ENCODE measurements at regions not wholly inside any gene's neighbourhood (a gene's known extent, or its start where the extent isn't known, plus 50 kb on each side); places are given as distances from the start of the nearest gene placed in this dataset.

DNA sequence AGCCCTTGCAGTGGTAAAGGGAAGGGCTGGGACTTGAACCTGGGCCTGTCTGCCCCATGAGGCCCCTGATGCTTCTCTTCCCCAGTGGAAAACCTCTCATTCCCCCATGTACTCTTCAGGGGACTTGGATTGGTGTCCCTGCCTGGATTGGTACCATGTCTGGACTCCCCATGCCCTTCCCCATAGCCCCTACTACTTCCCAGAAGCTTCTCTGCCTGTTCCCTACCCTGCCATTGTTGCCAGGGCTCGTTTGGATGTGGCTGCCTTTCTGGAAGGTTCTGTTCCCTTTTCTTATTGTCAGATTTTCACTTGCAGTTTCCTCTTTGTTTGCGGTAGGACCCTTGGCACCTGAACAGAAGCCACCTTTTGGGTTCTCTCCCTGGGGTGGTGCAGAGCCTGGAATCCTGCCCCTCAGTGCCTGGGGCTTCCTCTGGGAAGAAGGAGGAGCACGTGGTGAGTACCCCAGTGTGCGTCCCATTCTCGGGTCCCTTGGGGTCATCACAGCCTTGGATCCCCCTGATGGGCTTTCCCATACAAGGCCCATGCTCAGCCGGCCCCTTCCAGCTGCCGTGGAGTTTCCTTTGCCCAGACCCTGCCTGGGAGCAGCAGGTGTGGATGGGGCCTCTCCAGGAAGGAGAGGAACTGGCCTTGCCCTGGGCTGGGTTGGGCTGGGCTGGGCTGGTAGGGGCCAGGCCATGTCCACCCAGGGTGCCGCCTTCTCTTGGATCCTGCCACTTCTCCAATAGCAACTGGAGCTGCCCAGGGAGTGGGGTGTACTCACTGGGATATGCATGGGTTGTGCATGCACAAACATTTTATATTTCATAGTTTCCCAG, 281.1 kb downstream of the PTPRU start:
- no peak for DNase-seq (ENCODE audit: low read depth in 2 of 3, low spot score in 1 of 3)

- DNase-seq (ENCODE audit: low read depth in 2 of 3, low spot score in 1 of 3) = no peak
Measured at GRCh38 chr1:29516063-29516820, 279.9 kb downstream of the PTPRU start.

DNA sequence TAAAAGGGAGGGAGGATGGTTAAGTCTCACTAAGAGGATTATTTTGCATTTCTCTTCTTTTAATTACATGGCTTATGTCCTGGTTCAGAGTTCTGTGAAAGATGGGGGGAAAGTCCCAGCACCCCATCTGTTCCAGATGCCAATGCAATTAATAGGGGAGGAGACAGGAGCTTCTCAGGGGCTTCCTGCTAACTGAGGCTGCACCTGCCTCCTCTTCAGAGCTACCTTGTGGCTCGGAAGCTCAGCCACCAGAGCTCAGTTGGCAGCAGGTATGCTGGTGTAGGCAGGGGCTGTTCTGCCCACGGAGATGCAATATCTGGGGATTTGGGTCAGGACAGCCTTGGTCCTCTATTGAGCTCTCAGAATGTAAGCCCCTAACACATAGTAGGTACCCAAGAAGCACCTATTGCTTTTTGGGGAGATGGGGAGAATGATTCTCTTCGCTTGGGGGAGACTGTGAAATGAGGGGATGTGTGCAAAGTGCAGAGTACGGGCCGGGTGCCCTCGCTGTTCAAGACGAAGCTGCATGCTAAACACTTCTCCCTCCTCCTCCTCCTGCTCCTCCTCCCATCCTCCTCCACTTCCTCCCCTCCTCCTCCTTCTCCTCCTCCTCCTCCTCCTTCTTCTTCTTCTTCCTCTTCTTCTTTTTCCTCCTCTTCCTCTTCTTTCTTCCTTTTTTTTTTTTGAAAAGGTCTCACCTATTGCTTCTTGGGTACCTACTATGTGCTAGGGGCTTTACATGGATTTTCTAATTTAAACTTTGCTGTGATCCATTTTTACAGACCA, 279.0 kb downstream of the PTPRU start:
- no peak for DNase-seq (ENCODE audit: low read depth in 2 of 3, low spot score in 1 of 3)

- no peak for DNase-seq (ENCODE audit: low read depth in 2 of 3, low spot score in 1 of 3)
Measured at GRCh38 chr1:29514361-29515169, 278.2 kb downstream of the PTPRU start.

DNA sequence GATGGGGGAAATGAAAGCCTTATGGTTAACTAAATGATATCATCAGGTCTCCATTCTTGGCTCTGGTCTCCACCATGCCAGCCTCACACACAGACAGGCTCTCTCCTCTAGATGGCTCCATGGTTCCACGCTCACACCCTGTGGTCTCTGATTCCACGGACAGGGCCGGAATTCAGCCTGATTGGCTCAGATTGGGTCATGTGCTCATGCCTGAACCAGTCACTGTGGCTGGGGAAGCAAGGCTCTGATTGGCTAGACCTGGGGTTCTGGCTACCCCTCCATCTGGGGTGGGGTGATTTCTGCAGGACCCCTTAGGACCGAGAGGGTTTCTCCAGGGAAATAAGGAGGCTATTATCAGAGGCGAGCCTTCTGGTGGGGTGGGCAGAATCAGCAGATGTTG, 277.0 kb downstream of the PTPRU start:
- DNase-seq (ENCODE audit: low read depth in 2 of 3, low spot score in 1 of 3) = no peak

DNA sequence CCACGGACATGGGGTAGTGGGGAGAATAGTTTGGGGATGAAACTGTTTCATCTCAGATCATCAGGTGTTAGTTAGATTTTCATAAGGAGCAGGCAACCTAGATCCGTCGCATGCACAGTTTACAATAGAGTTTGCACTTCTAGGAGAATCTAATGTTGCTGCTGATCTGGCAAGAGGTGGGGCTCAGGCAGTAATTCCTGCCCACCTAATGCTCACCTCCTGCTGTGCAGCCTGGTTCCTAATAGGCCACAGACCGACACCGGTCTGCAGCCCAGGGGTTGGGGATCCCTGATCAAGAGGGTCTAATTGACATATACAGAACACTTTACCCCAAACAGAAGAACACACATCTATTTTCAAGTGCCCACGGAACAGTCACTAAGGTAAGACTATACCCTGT, 275.1 kb downstream of the PTPRU start:
- DNase-seq (ENCODE audit: low read depth in 2 of 3, low spot score in 1 of 3) = no peak

DNA sequence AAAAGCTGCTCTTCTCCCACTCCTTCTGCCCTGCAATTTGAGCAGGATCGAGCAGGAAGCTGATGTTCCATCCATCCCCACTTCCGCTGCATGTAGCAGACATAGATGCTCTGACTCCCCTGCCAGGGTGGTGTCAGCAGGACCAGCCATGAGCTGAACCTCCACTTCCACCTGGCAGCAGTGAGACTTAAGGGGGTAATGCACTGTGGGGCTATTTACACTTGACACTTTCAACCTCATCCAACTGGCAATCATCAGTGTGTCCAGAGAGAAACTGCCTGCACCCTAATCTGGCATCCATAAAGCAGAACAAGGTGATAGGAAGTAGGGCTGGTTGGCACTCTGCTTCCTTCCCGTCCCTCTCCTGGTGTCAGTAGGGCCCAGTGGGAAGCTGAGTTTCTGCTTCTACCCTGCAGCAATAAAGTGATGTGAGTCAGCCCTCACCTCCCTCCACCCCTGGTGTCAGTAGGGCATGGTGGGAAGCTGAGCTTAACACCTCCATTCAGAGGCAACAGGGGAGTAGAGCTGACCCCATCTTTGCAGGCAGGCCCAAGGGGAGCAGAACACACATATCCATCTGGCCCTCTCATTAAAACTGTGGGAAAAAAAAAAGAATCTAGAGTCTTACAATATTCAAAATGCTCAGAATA, 272.3 kb downstream of the PTPRU start:
- no peak for DNase-seq (ENCODE audit: low read depth in 2 of 3, low spot score in 1 of 3)

DNA sequence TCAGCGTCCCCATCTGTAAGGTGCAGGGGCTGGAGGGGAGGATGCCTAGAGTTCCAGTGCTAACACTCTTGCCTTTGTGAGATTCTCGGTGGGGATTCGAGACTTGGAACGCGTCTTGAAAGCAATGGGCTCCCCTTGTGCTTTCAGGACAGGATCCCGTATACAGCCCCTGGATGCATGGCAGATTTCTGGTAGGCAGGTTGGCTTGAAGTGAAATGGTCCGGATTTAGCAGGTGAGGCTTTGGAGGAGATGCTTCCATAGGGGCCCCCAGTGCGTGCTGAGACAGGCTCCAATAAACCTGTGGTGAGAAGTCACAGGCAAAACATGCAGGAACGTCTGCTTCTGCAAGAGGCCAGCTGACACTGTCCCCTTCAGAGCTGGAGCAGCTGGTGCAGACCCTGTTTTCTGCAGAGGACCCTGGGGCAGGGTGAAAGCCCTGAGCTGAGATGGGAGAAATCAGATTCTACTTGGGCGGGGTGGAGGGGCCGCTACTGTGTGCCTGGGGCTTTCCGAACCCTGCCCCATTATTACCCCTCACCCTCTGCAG, 270.4 kb downstream of the PTPRU start:
- no peak for DNase-seq (ENCODE audit: low read depth in 2 of 3, low spot score in 1 of 3)

DNA sequence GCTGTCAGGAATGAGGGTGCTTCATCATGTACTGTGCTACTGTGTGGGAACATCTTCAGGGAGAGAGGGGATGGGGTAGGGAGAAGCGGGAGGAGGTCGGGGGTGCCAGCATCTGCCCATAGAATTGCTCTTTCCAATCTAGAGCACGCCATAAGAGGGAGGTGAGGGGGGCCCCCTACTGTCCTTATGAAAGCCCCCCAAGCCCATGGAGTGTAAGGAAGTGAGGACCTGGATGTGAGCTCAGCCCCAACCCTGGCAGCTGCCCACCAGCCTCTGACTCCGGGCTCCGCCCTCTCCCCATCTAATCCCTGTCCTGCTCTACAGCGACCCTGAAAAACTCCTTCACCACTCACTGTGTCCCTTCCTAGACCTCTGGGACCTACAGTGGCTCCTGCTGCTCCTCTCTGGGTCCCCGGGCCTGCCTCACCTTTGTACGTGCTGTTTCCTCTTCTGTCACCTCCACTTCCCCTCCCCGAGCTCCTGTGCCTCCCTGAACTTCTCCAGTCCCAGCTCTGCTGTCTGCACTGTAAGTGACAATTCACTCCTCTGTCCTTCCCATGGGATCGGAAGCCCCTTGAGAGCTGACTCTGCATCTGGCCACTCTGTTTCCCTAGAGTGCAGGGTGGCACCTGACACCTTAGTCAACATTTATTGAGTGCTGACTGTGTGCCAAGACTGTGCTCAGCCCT, 269.4 kb downstream of the PTPRU start:
- DNase-seq (ENCODE audit: low read depth in 2 of 3, low spot score in 1 of 3) = no peak

DNA sequence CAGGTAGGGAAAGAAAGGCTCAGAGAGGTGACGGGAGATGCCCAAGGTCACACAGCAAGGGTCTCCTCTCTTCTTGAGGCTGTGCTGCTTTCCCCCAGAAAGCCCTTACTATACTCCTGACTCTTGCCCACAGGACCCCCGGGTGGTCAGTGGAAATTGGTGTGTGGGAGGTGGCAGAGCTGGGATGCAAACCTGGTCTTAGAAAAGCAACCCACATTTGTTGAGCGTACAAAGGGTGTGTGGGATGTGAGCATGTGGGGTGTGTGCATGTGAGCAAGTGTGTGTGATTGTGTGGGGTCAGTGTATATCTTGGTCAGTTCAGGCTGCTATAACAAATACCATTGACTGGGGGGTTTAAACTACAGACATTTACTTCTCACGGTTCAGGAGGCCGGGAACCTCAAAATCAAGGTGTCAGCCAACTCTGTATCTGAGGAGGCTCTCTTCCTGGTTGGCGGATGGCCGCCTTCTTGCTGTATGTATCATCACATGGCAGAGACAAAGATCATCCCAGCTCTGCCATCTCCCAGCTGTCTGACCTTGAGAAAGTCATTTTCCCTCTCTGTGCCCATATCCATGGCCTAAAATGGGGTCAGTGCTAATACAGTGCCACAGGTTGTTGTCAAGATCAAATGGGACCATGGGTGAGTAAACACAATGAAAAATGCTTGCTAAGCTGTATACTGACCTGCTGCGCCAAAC, 268.5 kb downstream of the PTPRU start:
- DNase-seq (ENCODE audit: low read depth in 2 of 3, low spot score in 1 of 3) = no peak

DNA sequence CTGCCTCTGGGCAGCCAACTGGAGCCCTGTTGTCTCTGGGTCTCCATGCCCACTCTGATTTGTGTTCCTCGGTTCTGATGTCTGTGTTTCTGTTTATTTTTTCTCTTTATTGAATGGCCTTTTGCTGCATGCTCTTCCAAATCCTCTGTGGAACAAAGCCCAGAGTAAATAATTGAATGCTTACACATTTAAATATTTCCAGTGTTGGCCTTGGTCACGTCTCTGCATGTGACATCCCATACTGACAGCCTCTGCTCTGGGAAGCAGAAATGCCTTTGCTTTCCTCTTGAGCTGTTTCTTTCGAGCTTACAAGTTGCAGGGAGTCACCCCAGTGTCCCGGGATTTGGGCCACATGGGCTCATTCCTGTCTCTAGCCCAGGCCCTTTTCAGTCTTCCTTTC, 267.9 kb downstream of the PTPRU start:
- no peak for DNase-seq (ENCODE audit: low read depth in 2 of 3, low spot score in 1 of 3)

- DNase-seq (ENCODE audit: low read depth in 2 of 3, low spot score in 1 of 3) = no peak
Measured at GRCh38 chr1:29502911-29503840, 266.9 kb downstream of the PTPRU start.

DNA sequence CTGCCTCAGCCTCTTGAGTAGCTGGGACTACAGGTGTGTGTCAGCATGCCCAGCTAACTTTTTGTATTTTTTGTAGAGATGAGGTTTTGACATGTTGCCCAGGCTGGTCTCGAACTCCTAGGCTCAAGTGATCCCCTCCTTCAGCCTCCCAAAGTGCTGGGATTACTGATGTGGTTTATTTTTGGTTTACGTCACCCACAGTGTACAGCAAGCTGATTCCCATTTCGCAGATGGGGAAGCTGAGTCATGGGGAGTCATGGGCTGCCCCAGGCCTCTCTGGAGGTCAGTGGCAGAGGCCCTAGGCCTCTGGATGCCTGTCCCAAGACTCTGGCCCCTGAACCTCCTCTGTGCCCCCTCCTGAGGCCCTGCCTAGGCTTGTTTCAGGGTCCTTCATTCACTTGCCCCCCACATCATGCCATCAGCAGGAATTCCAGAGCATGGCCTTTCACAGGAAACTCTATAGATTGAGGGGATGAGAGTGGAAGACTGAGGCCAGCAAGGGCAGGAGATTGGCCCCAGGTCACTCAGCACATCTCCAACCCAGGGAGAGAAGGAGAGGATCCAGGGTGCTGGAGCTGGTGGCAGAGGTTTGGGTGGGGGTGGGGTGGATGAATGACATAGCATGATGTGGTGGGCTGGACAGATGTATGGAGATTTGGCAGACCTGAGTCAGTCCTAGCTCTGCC, 266.0 kb downstream of the PTPRU start:
- no peak for DNase-seq (ENCODE audit: low read depth in 2 of 3, low spot score in 1 of 3)

- no peak for DNase-seq (ENCODE audit: low read depth in 2 of 3, low spot score in 1 of 3)
Measured at GRCh38 chr1:29501227-29501976, 265.1 kb downstream of the PTPRU start.

DNA sequence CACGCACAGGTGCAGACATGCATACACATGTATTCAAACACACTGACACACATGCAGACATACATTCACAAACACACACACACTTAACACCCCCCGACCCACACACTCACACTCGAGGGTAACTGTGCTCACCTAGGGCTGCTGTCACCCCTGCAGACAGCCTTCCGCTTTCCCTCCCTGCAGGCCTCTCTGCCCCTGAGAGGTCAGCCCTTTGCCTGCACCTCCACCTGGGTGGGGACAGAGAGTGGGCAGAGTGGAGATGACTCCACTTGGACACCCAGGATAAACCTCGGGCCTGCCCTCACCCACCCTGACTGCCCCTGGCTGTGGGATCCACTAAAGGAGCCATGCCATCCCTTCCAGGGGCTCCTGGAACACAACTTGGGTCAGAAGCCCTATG, 264.3 kb downstream of the PTPRU start:
- DNase-seq (ENCODE audit: low read depth in 2 of 3, low spot score in 1 of 3) = no peak

DNA sequence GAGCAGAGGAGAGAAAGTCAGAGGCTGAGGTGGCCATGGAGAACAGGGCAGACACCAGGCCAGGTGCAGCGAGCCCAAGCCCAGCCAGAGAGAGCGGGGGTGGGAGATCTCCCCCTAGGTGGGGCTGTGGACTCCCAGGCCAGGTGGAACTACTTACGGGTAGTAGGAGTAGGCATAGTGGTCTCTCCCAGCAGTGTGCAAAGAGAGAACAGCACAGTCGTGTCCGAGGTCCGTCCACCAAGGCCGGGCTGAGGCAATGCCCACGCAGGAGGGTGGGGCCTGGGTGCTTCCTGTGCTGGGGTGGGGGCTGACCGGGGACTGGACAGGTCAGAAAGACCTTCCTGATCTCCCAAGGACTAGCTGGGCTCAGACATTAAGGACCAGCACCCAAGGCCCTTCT, 263.7 kb downstream of the PTPRU start:
- no peak for DNase-seq (ENCODE audit: low read depth in 2 of 3, low spot score in 1 of 3)

All from stimulated activated CD4-positive, alpha-beta T cell treated with anti-CD3 and anti-CD28 coated beads, Interleukin-12 subunit alpha, Interleukin-12 subunit beta, amount 100 ng/mL, for 48 hours (primary cell).